ENCODE measurements at regions not wholly inside any gene's neighbourhood (a gene's known extent, or its start where the extent isn't known, plus 50 kb on each side); places are given as distances from the start of the nearest gene placed in this dataset.
"Not testable (repeated sequence)": the region's sequence is repeated elsewhere in the genome, so short reads cannot be mapped to it uniquely, and the experiment has no call there.

- no peak overlapping the region for H3K27ac ChIP-seq
- TF ChIP-seq CTCF (IDR thresholded peaks at IDR 0.05) = no peak
- TF ChIP-seq ZFX (IDR thresholded peaks at IDR 0.05; ENCODE audit: borderline replicate concordance) = no peak
Observed at GRCh38 chr6:86789779-86790411, 147.4 kb upstream of the HTR1E start.

GRCh38 chr6:86782328-86782727 is 155.0 kb upstream of the HTR1E start:
- H3K27ac ChIP-seq = no peak overlapping the region
- no peak for TF ChIP-seq CTCF (IDR thresholded peaks at IDR 0.05)
- no peak for TF ChIP-seq ZFX (IDR thresholded peaks at IDR 0.05; ENCODE audit: borderline replicate concordance)

GRCh38 chr6:86780923-86781322 is 156.4 kb upstream of the HTR1E start:
- no peak overlapping the region for H3K27ac ChIP-seq
- TF ChIP-seq CTCF (IDR thresholded peaks at IDR 0.05) (no peak), ZFX (IDR thresholded peaks at IDR 0.05; ENCODE audit: borderline replicate concordance) (no peak)

- TF ChIP-seq ZFX (IDR thresholded peaks at IDR 0.05; ENCODE audit: borderline replicate concordance) (no peak), CTCF (IDR thresholded peaks at IDR 0.05) (no peak)
Observed at GRCh38 chr6:86775893-86776292, 161.4 kb upstream of the HTR1E start.

GRCh38 chr6:86765211-86765610 is 172.1 kb upstream of the HTR1E start:
- TF ChIP-seq ZFX (IDR thresholded peaks at IDR 0.05; ENCODE audit: borderline replicate concordance) (no peak), CTCF (IDR thresholded peaks at IDR 0.05) (no peak)

More at GRCh38 chr6:86775893-86776292, 161.4 kb upstream of the HTR1E start:
- H3K27ac ChIP-seq = no peak overlapping the region

GRCh38 chr6:86759953-86760352 is 177.4 kb upstream of the HTR1E start:
- H3K27ac ChIP-seq = not testable (repeated sequence)

More at GRCh38 chr6:86765211-86765610, 172.1 kb upstream of the HTR1E start:
- H3K27ac ChIP-seq = no peak overlapping the region

GRCh38 chr6:86756640-86757229 is 180.6 kb upstream of the HTR1E start:
- TF ChIP-seq CTCF (IDR thresholded peaks at IDR 0.05) = no peak
- no peak overlapping the region for H3K27ac ChIP-seq

- TF ChIP-seq ZFX (IDR thresholded peaks at IDR 0.05; ENCODE audit: borderline replicate concordance) = no peak
- no peak for TF ChIP-seq CTCF (IDR thresholded peaks at IDR 0.05)
- H3K27ac ChIP-seq = no peak overlapping the region
Observed at GRCh38 chr6:86744048-86744447, 193.3 kb upstream of the HTR1E start.

Data from 22Rv1 (cell line).